Activated CD8-positive, alpha-beta T cell treated with anti-CD3 and anti-CD28 coated beads for 36 hours (primary cell): ENCODE measurements at regions not wholly inside any gene's neighbourhood (a gene's known extent, or its start where the extent isn't known, plus 50 kb on each side); places are given as distances from the start of the nearest gene placed in this dataset.

Source experiments
- ATAC-seq: fragments of 200-7000 bp; cut with Tn5 transposase; one replicate; pipeline ENCODE4 v1.10.0; 2021; ENCODE audit warnings: mild to moderate bottlenecking, moderate library complexity
- CTCF ChIA-PET: fragments of 350-600 bp; sonication (Branson Sonifier 250); formaldehyde crosslinking; loops from one replicate; lab custom pipeline; 2021; ENCODE audit warnings: antibody characterized with exemption; lab: Charles Lee
- POLR2A ChIA-PET: fragments of 350-600 bp; sonication (Branson Sonifier 250); formaldehyde crosslinking; loops from one replicate; lab custom pipeline; 2021; ENCODE audit warnings: antibody characterized with exemption; lab: Charles Lee
- DNase-seq: peaks from one replicate; pipeline ENCODE4 v3.0.0-alpha.2; 2020
- H3K27ac Mint-ChIP-seq: one replicate; pipeline ENCODE4 v1.8.0; 2021; ENCODE audit warnings: mild to moderate bottlenecking, mixed read lengths
- H3K27me3 Mint-ChIP-seq: one replicate; pipeline ENCODE4 v1.8.0; 2021; ENCODE audit warnings: mixed read lengths
- H3K36me3 Mint-ChIP-seq: one replicate; pipeline ENCODE4 v1.8.0; 2021; ENCODE audit warnings: low read depth, mixed read lengths
- H3K4me1 Mint-ChIP-seq: one replicate; pipeline ENCODE4 v1.8.0; 2021; ENCODE audit warnings: low read depth, mixed read lengths
- H3K4me3 Mint-ChIP-seq: one replicate; pipeline ENCODE4 v1.8.0; 2021; ENCODE audit warnings: mild to moderate bottlenecking, moderate library complexity, mixed read lengths
- H3K9me3 Mint-ChIP-seq: one replicate; pipeline ENCODE4 v1.8.0; 2021; ENCODE audit warnings: mixed read lengths
- intact Hi-C: fragments of 100-400 bp; cut with micrococcal nuclease; formaldehyde crosslinking; loops from one replicate; pipeline ENCODE4 v1.10.0; 2022
- TF ChIP-seq, protein P1 (sequence below): fragments of 200-600 bp; IDR thresholded peaks from one replicate; pipeline ENCODE4 v1.8.0; 2022; ENCODE audit warnings: antibody characterized with exemption, mild to moderate bottlenecking

DNA sequence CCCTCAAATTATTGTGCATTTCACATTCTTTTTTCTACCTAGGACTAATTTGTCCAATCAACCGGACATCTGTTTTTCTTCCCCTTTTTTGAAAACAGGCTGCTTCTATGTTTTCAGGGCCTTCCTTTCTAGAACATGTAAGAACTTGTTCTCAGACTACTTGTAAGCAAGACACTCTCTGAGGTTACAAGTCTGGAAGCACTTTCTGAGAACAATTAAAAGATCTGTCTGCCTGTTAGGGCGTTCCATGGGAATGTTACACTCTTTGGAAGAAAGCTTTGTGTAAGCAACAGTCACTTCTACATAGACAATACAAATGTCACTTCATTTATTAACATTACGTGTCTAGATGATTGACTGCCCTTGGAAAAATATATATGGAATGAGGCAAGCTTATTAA is 50.9 kb upstream of the HSPB3 start:
- TF ChIP-seq, protein P1, sequence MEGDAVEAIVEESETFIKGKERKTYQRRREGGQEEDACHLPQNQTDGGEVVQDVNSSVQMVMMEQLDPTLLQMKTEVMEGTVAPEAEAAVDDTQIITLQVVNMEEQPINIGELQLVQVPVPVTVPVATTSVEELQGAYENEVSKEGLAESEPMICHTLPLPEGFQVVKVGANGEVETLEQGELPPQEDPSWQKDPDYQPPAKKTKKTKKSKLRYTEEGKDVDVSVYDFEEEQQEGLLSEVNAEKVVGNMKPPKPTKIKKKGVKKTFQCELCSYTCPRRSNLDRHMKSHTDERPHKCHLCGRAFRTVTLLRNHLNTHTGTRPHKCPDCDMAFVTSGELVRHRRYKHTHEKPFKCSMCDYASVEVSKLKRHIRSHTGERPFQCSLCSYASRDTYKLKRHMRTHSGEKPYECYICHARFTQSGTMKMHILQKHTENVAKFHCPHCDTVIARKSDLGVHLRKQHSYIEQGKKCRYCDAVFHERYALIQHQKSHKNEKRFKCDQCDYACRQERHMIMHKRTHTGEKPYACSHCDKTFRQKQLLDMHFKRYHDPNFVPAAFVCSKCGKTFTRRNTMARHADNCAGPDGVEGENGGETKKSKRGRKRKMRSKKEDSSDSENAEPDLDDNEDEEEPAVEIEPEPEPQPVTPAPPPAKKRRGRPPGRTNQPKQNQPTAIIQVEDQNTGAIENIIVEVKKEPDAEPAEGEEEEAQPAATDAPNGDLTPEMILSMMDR: no peak
- no peak for ATAC-seq
- peaks cover 3% of the 10 kb centered on the region for H3K27me3 Mint-ChIP-seq
- intact Hi-C loops: no loop called here
- H3K9me3 Mint-ChIP-seq: no peaks in the 10 kb centered on the region
- H3K4me1 Mint-ChIP-seq: no peaks in the 10 kb centered on the region
- DNase-seq: no peak
- H3K27ac Mint-ChIP-seq: no peak overlapping the region
- no peaks in the 10 kb centered on the region for H3K36me3 Mint-ChIP-seq
- no peak overlapping the region for H3K4me3 Mint-ChIP-seq
- CTCF ChIA-PET: interaction anchor here (2.1 to 5.2 kb wide), 2 partner anchors 15 to 161 kb away, joined by 5 to 21 read pairs; no protein-coding TSS in a partner anchor
- POLR2A ChIA-PET: no interaction called here

DNA sequence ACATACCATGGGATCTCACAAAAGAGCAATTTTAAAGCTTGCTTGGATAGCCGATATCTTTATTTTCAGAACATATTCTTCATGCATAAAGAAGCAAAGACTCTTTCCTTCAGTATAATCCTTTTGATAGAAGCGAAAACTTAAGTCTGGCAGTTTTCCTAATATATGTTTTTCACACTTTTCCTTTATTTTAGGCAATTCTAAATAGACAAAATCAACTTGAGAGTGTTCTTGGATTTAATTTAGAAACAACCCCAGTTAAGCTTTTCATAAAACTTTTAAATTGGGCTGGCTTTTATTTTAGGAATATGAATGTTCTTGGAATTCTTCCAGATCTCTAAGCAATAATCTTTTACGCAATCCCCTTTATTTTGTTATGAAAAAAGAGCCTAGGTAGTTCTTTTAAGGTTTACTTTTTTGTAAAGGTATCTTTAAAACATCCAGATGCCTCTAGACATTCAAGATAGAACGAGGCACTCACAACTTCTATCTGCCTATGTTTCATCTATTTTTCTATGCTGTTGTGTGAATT is 51.5 kb upstream of the HSPB3 start:
- no peak for ATAC-seq
- peaks cover 5% of the 10 kb centered on the region for H3K27me3 Mint-ChIP-seq
- no peaks in the 10 kb centered on the region for H3K4me1 Mint-ChIP-seq
- TF ChIP-seq, protein P1: no peak
- no peaks in the 10 kb centered on the region for H3K36me3 Mint-ChIP-seq
- ChIA-PET CTCF (interaction anchor here (1.2 to 5.2 kb wide), 3 partner anchors 16 to 160 kb away, joined by 4 to 21 read pairs (median 5); no protein-coding TSS in a partner anchor), POLR2A (no interaction called here)
- intact Hi-C loops: no loop called here
- H3K27ac Mint-ChIP-seq: no peak overlapping the region
- H3K4me3 Mint-ChIP-seq: no peak overlapping the region
- no peaks in the 10 kb centered on the region for H3K9me3 Mint-ChIP-seq
- DNase-seq: no peak

DNA sequence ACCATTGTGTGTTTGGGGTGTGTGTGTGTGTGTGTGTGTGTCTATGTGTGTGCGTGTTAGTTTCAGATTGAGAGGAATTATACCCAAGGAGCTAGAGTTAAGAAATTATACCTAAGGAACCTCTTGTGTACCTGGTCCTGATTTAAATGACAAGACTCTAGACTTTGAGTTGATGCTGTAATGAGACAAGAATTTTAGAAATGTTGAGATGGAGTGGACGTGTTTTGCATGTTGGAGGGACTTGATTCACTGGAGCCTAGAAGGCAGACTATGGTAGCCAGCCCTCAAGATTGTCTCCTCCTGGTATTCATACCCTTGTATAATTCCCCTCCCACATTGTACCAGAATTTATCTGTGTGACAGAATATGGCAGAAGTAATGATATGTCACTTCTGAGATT is 52.4 kb upstream of the HSPB3 start:
- TF ChIP-seq, protein P1: no peak
- ChIA-PET CTCF (interaction anchor here (1.2 to 5.2 kb wide), 4 partner anchors 8 to 159 kb away, joined by 4 to 21 read pairs (median 4); no protein-coding TSS in a partner anchor), POLR2A (no interaction called here)
- Mint-ChIP-seq H3K27ac (no peak overlapping the region), H3K9me3 (no peaks in the 10 kb centered on the region), H3K4me1 (no peaks in the 10 kb centered on the region), H3K27me3 (peaks cover 5% of the 10 kb centered on the region), H3K4me3 (no peak overlapping the region), H3K36me3 (no peaks in the 10 kb centered on the region)
- intact Hi-C loops: no loop called here
- DNase-seq: no peak
- ATAC-seq: no peak

DNA sequence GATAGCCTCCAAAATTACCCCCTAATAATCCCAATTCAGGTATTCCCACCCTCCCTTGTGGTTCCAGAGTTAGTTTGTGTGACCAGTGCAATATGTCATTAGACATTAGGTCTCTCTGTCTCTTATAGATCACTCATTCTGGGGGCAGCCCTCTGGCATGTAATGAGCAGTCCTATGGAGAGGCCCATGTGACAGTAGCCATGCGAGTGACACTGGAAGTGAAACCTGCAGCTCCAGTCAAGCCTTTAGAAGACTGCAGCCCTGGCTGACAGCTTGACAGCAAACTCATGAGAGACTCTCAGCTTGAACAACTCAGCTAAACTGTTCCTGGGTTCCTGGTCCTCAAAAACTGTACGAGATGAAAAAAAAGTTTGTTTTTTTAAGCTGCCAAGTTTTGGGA is 54.0 kb upstream of the HSPB3 start:
- intact Hi-C loops: no loop called here
- Mint-ChIP-seq H3K9me3 (no peaks in the 10 kb centered on the region), H3K27me3 (peaks cover 4% of the 10 kb centered on the region), H3K4me3 (no peak overlapping the region), H3K36me3 (no peaks in the 10 kb centered on the region), H3K27ac (no peak overlapping the region), H3K4me1 (no peaks in the 10 kb centered on the region)
- ATAC-seq (no peak), DNase-seq (no peak)
- CTCF ChIA-PET: interaction anchor here (1.1 to 5.2 kb wide), 2 partner anchors 18 to 88 kb away, joined by 6 to 21 read pairs; no protein-coding TSS in a partner anchor
- TF ChIP-seq, protein P1: no peak
- POLR2A ChIA-PET: no interaction called here

DNA sequence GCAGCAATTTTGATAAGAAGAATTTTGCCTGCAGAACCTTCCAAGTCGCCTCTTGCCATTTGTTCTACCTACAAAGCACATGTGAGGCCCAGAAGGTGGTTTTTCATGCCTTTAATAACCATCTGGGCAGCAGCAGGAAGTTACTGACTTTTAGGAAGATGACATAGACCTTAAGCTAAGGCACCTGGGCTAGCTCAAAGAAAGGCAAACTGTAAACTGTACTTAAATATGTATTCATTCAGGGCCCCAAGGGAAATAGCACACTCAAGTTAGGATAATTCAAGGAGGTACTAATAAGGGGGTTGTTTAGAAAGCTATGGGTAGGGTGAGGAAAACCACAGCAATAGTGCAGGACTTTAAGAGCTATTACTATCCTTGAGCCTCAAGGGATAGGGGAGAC is 57.3 kb upstream of the HSPB3 start:
- DNase-seq (no peak), ATAC-seq (no peak)
- H3K27ac Mint-ChIP-seq: no peak overlapping the region
- ChIA-PET CTCF (interaction anchor here (1.6 kb wide), 1 partner anchor 21 kb away, joined by 5 read pairs; no protein-coding TSS in a partner anchor), POLR2A (interaction anchor here (0.6 kb wide), 1 partner anchor 10 kb away, joined by 3 read pairs; no protein-coding TSS in a partner anchor)
- intact Hi-C loops: no loop called here
- H3K27me3 Mint-ChIP-seq: peaks cover 3% of the 10 kb centered on the region
- H3K4me1 Mint-ChIP-seq: no peaks in the 10 kb centered on the region
- H3K36me3 Mint-ChIP-seq: no peaks in the 10 kb centered on the region
- H3K9me3 Mint-ChIP-seq: peaks cover 1% of the 10 kb centered on the region
- TF ChIP-seq, protein P1: no peak
- no peak overlapping the region for H3K4me3 Mint-ChIP-seq
